ENCODE measurements at regions not wholly inside any gene's neighbourhood (a gene's known extent, or its start where the extent isn't known, plus 50 kb on each side); places are given as distances from the start of the nearest gene placed in this dataset.

DNA sequence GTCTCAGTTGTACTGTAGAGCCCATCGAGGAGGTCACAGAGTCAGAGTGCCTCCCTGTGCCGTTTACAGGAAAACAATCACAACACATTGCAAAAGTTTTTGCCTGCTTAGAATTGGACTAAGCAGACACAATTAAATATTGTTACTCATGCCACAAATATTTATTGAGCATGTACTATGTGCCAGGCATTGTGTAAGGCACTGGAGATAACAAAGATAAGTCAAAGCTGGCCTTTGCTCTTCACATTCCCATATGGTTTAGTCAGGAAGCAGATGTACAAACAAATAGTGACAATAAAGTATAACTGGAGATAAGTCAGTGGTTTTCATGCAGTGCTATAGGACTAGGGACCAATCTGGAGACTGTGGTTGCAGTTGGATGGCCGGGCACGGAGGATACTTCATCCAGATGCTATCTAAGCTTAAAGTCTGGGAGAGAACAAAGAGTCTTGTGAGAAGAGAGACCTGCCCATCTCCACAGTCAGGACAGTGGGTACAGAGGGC is 550.7 kb downstream of the INSC start:
- TF ChIP-seq SIN3A (IDR thresholded peaks at IDR 0.05; ENCODE audit: borderline replicate concordance, insufficient read depth, low read length), result no peak
- TF ChIP-seq POLR2AphosphoS5 (IDR thresholded peaks at IDR 0.05; ENCODE audit: low read depth, low read length), result no peak
- TF ChIP-seq TAF1 (IDR thresholded peaks at IDR 0.05; ENCODE audit: borderline replicate concordance, insufficient read depth, low read length), result no peak
